GM19025 (cell line): ENCODE measurements at regions not wholly inside any gene's neighbourhood (a gene's known extent, or its start where the extent isn't known, plus 50 kb on each side); places are given as distances from the start of the nearest gene placed in this dataset.
"Not testable (repeated sequence)": the region's sequence is repeated elsewhere in the genome, so short reads cannot be mapped to it uniquely, and the experiment has no call there.

Experiments
- ATAC-seq: cut with Tn5 transposase; IDR thresholded peaks from one replicate; pipeline ENCODE4 v1.9.1; 2021; ENCODE audit warnings: mild to moderate bottlenecking, low read depth, moderate library complexity; ENCODE audit not compliant: unreplicated experiment

DNA sequence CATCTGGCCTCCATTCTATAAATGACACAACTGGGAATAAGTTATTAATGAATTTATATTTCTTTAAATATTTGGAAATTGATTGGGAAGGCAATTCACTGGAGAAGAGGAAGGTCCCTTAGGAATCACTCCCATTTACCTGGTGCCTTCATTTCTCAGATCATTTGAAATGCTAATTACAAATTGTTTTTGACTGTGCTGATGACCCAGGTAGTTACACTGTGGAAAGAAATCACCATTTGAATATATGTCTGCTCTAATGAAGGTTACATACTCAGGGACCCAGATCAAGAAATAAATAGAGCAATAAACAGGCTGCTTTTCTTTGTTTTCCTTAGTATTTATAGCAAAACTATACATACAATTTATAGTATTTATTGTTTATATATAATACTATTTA is 1759.1 kb downstream of the ARAP2 start:
- no peak for ATAC-seq

- no peak for ATAC-seq
These were observed 1757.6 kb downstream of the ARAP2 start for GRCh38 chr4:34486461-34487363.

DNA sequence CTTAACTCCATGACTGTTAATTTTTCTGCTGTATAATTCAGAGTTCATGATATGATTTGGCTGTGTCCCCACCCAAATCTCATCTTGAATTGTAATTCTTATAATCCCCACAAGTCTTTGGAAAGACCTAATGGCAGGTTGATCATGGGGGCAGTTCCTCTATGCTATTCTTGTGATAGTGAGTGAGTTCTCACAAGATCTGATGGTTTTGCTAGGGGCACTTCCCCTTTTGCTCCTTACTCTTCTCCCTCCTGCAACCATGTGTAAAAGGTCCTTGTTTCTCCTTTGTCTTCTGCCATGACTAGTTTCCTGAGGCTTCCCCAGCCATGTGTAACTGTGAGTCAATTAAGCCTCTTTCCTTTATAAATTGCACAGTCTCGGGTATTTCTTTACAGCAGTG is 1751.9 kb downstream of the ARAP2 start:
- ATAC-seq = no peak

DNA sequence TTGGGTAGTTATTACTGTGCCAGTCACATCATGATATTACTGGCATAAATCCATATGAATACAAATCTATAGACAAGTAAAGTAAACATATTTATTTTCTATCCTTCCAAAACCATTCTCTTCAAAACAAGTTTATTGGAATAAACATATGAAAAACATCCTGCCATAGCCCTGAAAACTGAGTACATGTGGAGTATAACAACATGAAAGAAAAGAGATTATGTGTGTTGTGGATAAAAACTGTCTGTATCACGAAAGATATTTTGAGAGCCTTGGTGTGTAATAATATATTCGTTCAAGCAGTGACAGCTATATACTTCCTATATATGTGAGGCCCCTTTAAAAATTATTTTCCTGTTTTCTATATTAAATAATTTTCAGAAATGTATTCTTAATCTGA is 1742.2 kb downstream of the ARAP2 start:
- ATAC-seq = no peak

- not testable (repeated sequence) for ATAC-seq
These were observed 1739.6 kb downstream of the ARAP2 start for GRCh38 chr4:34504731-34505130.

- ATAC-seq = not testable (repeated sequence)
These were observed 1737.7 kb downstream of the ARAP2 start for GRCh38 chr4:34506511-34507092.

- no peak for ATAC-seq
These were observed 1731.7 kb downstream of the ARAP2 start for GRCh38 chr4:34512616-34513015.

DNA sequence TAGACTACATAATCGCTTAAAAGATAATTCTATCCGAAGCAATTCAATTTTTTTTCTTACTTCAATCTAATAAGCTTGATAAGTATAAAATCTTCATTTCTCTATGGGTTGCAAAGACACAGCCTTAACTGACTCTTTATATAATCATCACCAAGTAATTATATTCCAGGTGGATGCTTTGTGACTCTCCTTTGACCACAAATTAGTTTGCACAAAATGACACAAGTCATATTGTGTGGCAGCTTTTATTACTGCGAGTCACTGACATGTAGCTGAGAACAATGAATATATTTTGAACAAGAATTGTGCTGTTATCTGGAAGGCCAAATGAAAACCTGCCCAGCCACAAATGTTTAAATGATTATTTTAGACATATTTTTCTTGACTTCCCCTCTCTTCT is 1727.8 kb downstream of the ARAP2 start:
- no peak for ATAC-seq

- no peak for ATAC-seq
These were observed 1709.4 kb downstream of the ARAP2 start for GRCh38 chr4:34534916-34535315.

GRCh38 chr4:34566091-34566490 is 1678.2 kb downstream of the ARAP2 start:
- no peak for ATAC-seq

- no peak for ATAC-seq
These were observed 1672.3 kb downstream of the ARAP2 start for GRCh38 chr4:34572026-34572425.

DNA sequence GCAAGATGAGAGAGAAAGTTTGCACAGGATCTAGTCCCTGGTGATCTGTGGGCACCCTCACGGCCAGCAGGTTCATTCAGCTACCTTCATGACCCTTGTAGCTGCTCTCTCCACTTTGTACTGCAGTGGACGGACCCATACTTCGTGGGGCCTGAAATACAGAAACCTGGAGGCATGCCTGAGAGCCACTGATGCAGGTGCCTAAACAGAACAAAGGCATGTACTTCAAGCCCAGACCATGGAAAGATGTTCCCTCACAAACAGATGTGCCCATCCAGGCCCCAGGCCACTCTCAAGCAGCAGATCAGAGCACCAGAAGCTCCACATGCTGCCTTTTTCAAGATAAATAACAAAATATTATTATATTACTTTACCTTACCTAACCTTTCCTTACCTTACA is 1629.0 kb downstream of the ARAP2 start:
- ATAC-seq = no peak

DNA sequence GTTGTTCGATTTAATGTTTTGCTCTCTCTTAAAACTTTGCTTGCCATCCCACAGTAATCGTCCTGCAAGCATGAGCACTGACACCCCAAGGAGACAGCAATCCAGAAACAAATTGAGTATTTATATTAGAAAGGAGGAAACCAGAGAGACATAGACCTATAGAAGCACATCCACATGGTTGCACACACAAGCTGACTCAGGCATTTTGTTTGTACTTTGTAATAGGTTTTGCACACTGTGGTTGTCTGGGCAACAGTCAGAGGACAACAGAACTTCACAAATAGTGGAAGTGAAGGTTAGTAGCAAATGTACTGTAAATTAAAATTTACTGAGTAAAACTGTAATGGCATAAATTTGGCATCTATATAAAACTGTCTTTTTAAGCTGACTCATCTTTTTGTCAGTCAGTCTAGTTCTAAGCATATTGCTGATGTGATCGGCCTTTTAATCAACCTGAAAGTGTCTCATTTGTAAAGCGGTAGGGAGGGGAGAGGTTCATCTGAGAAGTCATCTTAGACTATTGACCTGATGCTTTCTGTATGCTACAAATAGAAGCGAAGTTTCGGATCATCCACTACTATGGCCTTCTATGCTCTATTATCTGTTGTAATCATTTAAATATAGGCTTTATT is 1624.7 kb downstream of the ARAP2 start:
- ATAC-seq = no peak

DNA sequence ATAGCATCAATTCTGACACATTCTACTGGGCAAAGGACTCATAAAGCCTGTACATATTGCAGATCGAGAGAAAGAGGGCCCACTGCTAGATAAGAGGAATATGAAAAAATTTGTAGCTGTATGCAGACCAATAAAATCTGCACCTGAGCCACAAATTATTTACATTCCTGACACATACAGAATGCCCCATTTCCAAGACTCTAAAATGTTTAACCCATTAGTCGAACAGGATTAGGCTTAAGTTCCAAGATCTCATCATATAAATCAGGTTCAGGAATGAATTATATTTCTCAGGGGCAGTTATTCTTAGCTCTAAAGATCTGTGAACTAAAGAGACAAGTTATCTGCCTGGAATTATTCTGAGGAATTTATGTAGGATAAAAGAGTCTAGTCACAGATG is 1615.8 kb downstream of the ARAP2 start:
- ATAC-seq = no peak

DNA sequence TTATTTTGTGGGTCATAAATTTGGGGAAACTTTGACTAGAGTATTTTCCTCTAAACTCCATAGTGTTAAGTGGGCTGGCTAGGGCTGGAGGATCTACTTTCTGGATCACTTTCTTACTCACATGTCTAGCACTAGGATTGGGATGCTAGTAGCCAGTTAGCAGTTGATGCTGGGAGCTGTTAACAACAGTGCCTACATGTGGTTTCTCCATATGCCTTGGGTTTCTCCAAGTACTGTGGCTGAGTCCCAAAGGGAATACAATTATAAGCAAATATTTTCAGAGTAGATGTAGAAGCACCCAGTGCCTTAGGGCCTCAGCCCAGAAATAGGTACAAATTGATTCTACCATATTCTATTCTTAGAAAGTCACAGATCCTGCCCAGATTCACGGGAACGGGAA is 1614.9 kb downstream of the ARAP2 start:
- ATAC-seq = no peak

GRCh38 chr4:34633241-34633640 is 1611.1 kb downstream of the ARAP2 start:
- ATAC-seq = no peak

DNA sequence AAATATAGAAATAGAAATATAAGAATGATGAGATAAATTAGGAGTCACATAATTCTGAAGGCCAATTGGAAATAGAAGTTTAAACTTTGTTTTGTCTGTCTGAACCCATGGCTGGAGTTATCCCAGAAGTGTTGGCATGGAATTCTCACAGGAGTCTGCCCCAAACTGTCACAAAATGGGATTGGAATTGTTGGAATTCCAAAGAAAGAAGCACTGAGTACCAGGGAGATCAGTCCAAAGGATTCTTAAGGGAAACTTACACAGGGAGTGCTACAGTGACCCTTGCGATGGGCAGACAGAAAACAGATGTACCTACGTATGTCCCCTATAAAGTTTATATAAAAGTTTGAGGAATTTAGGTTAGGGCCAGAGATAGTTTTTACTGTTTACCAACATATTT is 1607.7 kb downstream of the ARAP2 start:
- no peak for ATAC-seq

GRCh38 chr4:34643476-34643875 is 1600.8 kb downstream of the ARAP2 start:
- ATAC-seq = no peak

GRCh38 chr4:34644579-34645115 is 1599.7 kb downstream of the ARAP2 start:
- ATAC-seq = no peak

DNA sequence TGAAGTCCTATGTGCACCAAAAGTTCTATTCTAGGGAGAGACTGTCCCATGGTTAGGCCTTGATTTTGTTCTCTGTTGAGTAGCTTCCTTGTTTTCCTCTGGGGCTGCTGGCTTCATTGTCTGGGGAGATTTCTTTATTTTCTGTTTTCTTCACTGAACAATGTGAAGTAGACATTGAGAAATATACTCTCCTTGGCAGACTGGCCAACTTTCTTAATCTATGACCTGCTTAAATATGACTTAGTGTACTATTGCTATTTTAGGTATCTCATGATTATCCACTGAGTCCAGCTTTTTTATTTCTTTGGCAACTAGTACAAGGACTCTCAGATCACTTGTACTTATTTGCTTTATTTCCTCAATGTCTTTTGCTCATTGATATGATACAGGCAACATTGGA is 1594.6 kb downstream of the ARAP2 start:
- ATAC-seq = no peak

DNA sequence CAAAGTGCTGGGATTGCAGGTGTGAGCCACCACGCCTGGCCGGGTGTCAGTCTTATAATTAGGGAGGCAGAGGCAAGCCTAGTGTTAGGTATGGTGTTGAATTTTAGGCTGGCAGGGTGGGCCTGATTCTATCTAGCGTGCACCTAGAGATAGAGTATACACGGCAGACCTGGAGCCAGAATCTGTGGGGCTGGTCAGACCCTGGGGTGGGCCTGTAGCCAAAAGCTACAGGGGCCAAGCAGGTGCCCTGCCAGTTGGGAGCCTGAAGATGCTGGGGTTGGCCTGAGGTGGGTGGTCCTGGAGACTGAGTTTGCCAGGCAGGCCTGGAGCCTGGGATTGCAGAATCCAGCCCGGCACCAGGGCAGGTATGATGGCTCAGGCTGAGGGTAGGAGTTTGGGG is 1580.3 kb downstream of the ARAP2 start:
- ATAC-seq = no peak
